Neural cell (in vitro differentiated cells): ENCODE measurements at regions not wholly inside any gene's neighbourhood (a gene's known extent, or its start where the extent isn't known, plus 50 kb on each side); places are given as distances from the start of the nearest gene placed in this dataset.

Source experiments
- EP300 ChIP-seq: fragments of 450-650 bp; conservative IDR thresholded peaks from 2 replicates; pipeline ENCODE4 v1.6.1; 2014; ENCODE audit warnings: antibody characterized with exemption, mild to moderate bottlenecking, moderate library complexity; ENCODE audit not compliant: poor library complexity, severe bottlenecking
- EZH2 ChIP-seq: fragments of 200-600, 300-800 bp; shearing (Covaris generic), sonication (generic); IDR thresholded peaks from 2 replicates; pipeline ENCODE4 v1.6.1; 2014; ENCODE audit warnings: antibody characterized with exemption, low read length, borderline replicate concordance, mild to moderate bottlenecking; ENCODE audit not compliant: insufficient read depth, poor library complexity, severe bottlenecking
- MXI1 ChIP-seq: fragments of 450-650 bp; conservative IDR thresholded peaks from 2 replicates; pipeline ENCODE4 v1.6.1; 2014; ENCODE audit warnings: antibody characterized with exemption, mild to moderate bottlenecking; ENCODE audit not compliant: poor library complexity, severe bottlenecking
- POLR2AphosphoS5 ChIP-seq: IDR thresholded peaks from 2 replicates; pipeline ENCODE4 v1.6.1; 2012
- SMC3 ChIP-seq: fragments of 450-650 bp; conservative IDR thresholded peaks from 2 replicates; pipeline ENCODE4 v1.6.1; 2014; ENCODE audit warnings: antibody characterized with exemption, mild to moderate bottlenecking, moderate library complexity; ENCODE audit not compliant: poor library complexity
- TAF1 ChIP-seq: IDR thresholded peaks from 2 replicates; pipeline ENCODE4 v1.6.1; 2012; ENCODE audit warnings: low read depth
- TF ChIP-seq, protein P1 (sequence below): fragments of 450-650 bp; IDR thresholded peaks from 2 replicates; pipeline ENCODE4 v1.5.1; 2014; ENCODE audit warnings: antibody characterized with exemption, mild to moderate bottlenecking, moderate library complexity; ENCODE audit not compliant: poor library complexity, severe bottlenecking
- TF ChIP-seq, protein P2 (sequence below): IDR thresholded peaks from 2 replicates; pipeline ENCODE4 v1.6.1; 2012; ENCODE audit warnings: borderline replicate concordance

DNA sequence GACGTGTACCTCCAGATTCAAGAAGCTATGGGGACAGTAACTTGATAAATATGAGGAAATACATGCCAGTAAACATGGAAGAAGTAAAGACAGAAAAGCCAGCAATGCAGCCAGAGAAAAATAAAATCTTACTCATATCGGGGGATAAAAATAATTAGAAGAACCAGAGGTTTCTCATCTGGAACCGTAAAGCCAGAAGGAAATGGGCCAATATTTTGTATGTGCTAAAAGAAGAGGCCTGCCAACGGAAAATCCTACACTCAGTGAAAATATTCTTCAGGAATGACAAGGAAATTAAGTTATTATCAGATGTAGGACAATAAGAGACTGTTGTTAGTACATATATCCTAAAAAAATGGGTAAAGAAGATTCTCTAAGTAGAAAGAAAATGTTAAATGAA lies 401.2 kb downstream of the CDC14C start:
- TF ChIP-seq POLR2AphosphoS5, result no peak
- TF ChIP-seq, protein P1, sequence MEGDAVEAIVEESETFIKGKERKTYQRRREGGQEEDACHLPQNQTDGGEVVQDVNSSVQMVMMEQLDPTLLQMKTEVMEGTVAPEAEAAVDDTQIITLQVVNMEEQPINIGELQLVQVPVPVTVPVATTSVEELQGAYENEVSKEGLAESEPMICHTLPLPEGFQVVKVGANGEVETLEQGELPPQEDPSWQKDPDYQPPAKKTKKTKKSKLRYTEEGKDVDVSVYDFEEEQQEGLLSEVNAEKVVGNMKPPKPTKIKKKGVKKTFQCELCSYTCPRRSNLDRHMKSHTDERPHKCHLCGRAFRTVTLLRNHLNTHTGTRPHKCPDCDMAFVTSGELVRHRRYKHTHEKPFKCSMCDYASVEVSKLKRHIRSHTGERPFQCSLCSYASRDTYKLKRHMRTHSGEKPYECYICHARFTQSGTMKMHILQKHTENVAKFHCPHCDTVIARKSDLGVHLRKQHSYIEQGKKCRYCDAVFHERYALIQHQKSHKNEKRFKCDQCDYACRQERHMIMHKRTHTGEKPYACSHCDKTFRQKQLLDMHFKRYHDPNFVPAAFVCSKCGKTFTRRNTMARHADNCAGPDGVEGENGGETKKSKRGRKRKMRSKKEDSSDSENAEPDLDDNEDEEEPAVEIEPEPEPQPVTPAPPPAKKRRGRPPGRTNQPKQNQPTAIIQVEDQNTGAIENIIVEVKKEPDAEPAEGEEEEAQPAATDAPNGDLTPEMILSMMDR, result no peak
- no peak for TF ChIP-seq TAF1
- no peak for TF ChIP-seq EP300
- no peak for TF ChIP-seq MXI1
- TF ChIP-seq, protein P2, sequence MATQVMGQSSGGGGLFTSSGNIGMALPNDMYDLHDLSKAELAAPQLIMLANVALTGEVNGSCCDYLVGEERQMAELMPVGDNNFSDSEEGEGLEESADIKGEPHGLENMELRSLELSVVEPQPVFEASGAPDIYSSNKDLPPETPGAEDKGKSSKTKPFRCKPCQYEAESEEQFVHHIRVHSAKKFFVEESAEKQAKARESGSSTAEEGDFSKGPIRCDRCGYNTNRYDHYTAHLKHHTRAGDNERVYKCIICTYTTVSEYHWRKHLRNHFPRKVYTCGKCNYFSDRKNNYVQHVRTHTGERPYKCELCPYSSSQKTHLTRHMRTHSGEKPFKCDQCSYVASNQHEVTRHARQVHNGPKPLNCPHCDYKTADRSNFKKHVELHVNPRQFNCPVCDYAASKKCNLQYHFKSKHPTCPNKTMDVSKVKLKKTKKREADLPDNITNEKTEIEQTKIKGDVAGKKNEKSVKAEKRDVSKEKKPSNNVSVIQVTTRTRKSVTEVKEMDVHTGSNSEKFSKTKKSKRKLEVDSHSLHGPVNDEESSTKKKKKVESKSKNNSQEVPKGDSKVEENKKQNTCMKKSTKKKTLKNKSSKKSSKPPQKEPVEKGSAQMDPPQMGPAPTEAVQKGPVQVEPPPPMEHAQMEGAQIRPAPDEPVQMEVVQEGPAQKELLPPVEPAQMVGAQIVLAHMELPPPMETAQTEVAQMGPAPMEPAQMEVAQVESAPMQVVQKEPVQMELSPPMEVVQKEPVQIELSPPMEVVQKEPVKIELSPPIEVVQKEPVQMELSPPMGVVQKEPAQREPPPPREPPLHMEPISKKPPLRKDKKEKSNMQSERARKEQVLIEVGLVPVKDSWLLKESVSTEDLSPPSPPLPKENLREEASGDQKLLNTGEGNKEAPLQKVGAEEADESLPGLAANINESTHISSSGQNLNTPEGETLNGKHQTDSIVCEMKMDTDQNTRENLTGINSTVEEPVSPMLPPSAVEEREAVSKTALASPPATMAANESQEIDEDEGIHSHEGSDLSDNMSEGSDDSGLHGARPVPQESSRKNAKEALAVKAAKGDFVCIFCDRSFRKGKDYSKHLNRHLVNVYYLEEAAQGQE, result no peak
- TF ChIP-seq SMC3, result no peak
- no peak for TF ChIP-seq EZH2
